IMR-90 (cell line): ENCODE measurements at regions not wholly inside any gene's neighbourhood (a gene's known extent, or its start where the extent isn't known, plus 50 kb on each side); places are given as distances from the start of the nearest gene placed in this dataset.

Experiments
- ATAC-seq: fragments of 200-7000 bp; cut with Tn5 transposase; 2 replicates; pipeline ENCODE4 v1.9.1; 2020; ENCODE audit warnings: low read depth, mild to moderate bottlenecking, moderate library complexity
- BruUV-seq: library from RNA; stranded (reverse); fragments of 400-500 nt; replicated peaks from 2 replicates; lab custom pipeline; 2021; lab: Mats Ljungman, UMichigan
- CTCF ChIA-PET: fragments of 300-600 bp; formaldehyde crosslinking; extraction: SDS; loops from one replicate; lab custom pipeline; 2021; ENCODE audit warnings: antibody characterized with exemption; lab: Yijun Ruan, JAX
- POLR2A ChIA-PET: fragments of 300-600 bp; sonication (Branson Sonifier 250); formaldehyde crosslinking; loops from one replicate; lab custom pipeline; 2022; ENCODE audit warnings: antibody characterized with exemption; ENCODE audit not compliant: unreplicated experiment; lab: Charles Lee
- DNase-seq: peaks from one replicate; pipeline ENCODE4 v3.0.0; 2013
- H2AFZ ChIP-seq: replicated peaks from 2 replicates; pipeline ENCODE3; 2013; ENCODE audit warnings: low read length, mild to moderate bottlenecking; ENCODE audit not compliant: poor library complexity
- H2AK5ac ChIP-seq: 2 replicates; pipeline ENCODE4 v1.6.1; 2013; ENCODE audit warnings: low read depth, low read length, inconsistent platforms
- H2AK9ac ChIP-seq: replicated peaks from 2 replicates; pipeline ENCODE3; 2013; ENCODE audit warnings: mild to moderate bottlenecking, low read depth, low read length, moderate library complexity; ENCODE audit not compliant: poor library complexity
- H2BK120ac ChIP-seq: 2 replicates; pipeline ENCODE4 v1.6.1; 2013; ENCODE audit warnings: low read depth, low read length, inconsistent platforms
- H2BK15ac ChIP-seq: 3 replicates; pipeline ENCODE4 v1.6.1; 2013; ENCODE audit warnings: low read depth, low read length, inconsistent platforms
- H2BK20ac ChIP-seq: 2 replicates; pipeline ENCODE4 v1.6.1; 2013; ENCODE audit warnings: low read depth, mild to moderate bottlenecking, inconsistent platforms, low read length, moderate library complexity
- H2BK5ac ChIP-seq: 2 replicates; pipeline ENCODE4 v1.6.1; 2013; ENCODE audit warnings: mild to moderate bottlenecking, low read depth, low read length, inconsistent platforms; ENCODE audit not compliant: poor library complexity, severe bottlenecking
- H3K14ac ChIP-seq: replicated peaks from 2 replicates; pipeline ENCODE4 v1.6.1; 2013; ENCODE audit warnings: low read depth, low read length, inconsistent platforms
- H3K18ac ChIP-seq: 2 replicates; pipeline ENCODE4 v1.6.1; 2013; ENCODE audit warnings: low read depth, low read length, control low read depth
- H3K23ac ChIP-seq: 2 replicates; pipeline ENCODE4 v1.6.1; 2013; ENCODE audit warnings: low read depth, low read length, inconsistent platforms
- H3K27ac ChIP-seq: 2 replicates; pipeline ENCODE4 v1.5.1; 2013; ENCODE audit warnings: mild to moderate bottlenecking, control low read depth, low read length; ENCODE audit not compliant: insufficient read depth
- H3K27me3 ChIP-seq: 2 replicates; pipeline ENCODE4 v1.6.1; 2013; ENCODE audit warnings: low read length; ENCODE audit not compliant: control insufficient read depth, insufficient read depth
- H3K36me3 ChIP-seq: 2 replicates; pipeline ENCODE4 v1.6.1; 2013; ENCODE audit warnings: low read length, mixed read lengths; ENCODE audit not compliant: control insufficient read depth, insufficient read depth
- H3K4ac ChIP-seq: 2 replicates; pipeline ENCODE4 v1.6.1; 2013; ENCODE audit warnings: low read depth, low read length, inconsistent platforms
- H3K4me1 ChIP-seq: 2 replicates; pipeline ENCODE4 v1.6.1; 2013; ENCODE audit warnings: low read length, mixed read lengths; ENCODE audit not compliant: control insufficient read depth, insufficient read depth
- H3K4me2 ChIP-seq: 2 replicates; pipeline ENCODE4 v1.6.1; 2013; ENCODE audit warnings: low read depth, mild to moderate bottlenecking, control low read depth, low read length, moderate library complexity
- H3K4me3 ChIP-seq: 2 replicates; pipeline ENCODE4 v1.5.1; 2013; ENCODE audit warnings: low read depth, mild to moderate bottlenecking, control low read depth, low read length, moderate library complexity; ENCODE audit not compliant: insufficient read depth
- H3K56ac ChIP-seq: 2 replicates; pipeline ENCODE4 v1.6.1; 2013; ENCODE audit warnings: low read length, inconsistent platforms; ENCODE audit not compliant: insufficient read depth; ENCODE audit errors: extremely low read depth
- H3K79me1 ChIP-seq, 2 experiments: 2 replicates each; pipeline ENCODE4 v1.6.1; 2013; ENCODE audit warnings: low read length in 2 of 2, inconsistent platforms in 1 of 2, low read depth in 1 of 2
- H3K9ac ChIP-seq: 2 replicates; pipeline ENCODE4 v1.6.1; 2013; ENCODE audit warnings: low read depth, low read length, control low read depth
- H3K9me1 ChIP-seq: 2 replicates; pipeline ENCODE4 v1.6.1; 2013; ENCODE audit warnings: low read length, inconsistent platforms; ENCODE audit not compliant: insufficient read depth
- H3K9me3 ChIP-seq: 2 replicates; pipeline ENCODE4 v1.6.1; 2013; ENCODE audit warnings: low read length; ENCODE audit not compliant: control insufficient read depth, insufficient read depth
- H4K20me1 ChIP-seq: 2 replicates; pipeline ENCODE4 v1.6.1; 2013; ENCODE audit warnings: low read length, inconsistent platforms; ENCODE audit not compliant: insufficient read depth
- H4K5ac ChIP-seq: 2 replicates; pipeline ENCODE4 v1.6.1; 2013; ENCODE audit warnings: mild to moderate bottlenecking, low read depth, low read length, control low read depth
- H4K8ac ChIP-seq, 2 experiments: 2 replicates each; pipeline ENCODE4 v1.6.1; 2013; ENCODE audit warnings: low read depth in 2 of 2, low read length in 2 of 2, control low read depth in 1 of 2, inconsistent platforms in 1 of 2
- H4K91ac ChIP-seq: 2 replicates; pipeline ENCODE4 v1.6.1; 2013; ENCODE audit warnings: low read depth, low read length, inconsistent platforms; ENCODE audit not compliant: insufficient read depth
- CEBPB ChIP-seq: IDR thresholded peaks from 2 replicates; pipeline ENCODE4 v1.6.1; 2012; ENCODE audit warnings: low read depth, low read length, improper control_type of control experiment
- FOS ChIP-seq: fragments of 150-350 bp; IDR thresholded peaks from 2 replicates; pipeline ENCODE4 v1.6.1; 2016; ENCODE audit warnings: low read depth, low read length
- MAFK ChIP-seq: IDR thresholded peaks from 2 replicates; pipeline ENCODE4 v1.6.1; 2012; ENCODE audit warnings: low read depth, low read length, improper control_type of control experiment
- MXI1 ChIP-seq: IDR thresholded peaks from 2 replicates; pipeline ENCODE4 v1.6.1; 2012; ENCODE audit warnings: low read depth, mild to moderate bottlenecking, low read length, moderate library complexity, borderline replicate concordance
- POLR2A ChIP-seq: IDR thresholded peaks from 2 replicates; pipeline ENCODE4 v1.6.1; 2012; ENCODE audit warnings: mild to moderate bottlenecking, low read depth, low read length
- RAD21 ChIP-seq: IDR thresholded peaks from 2 replicates; pipeline ENCODE4 v1.6.1; 2012; ENCODE audit warnings: low read length, improper control_type of control experiment
- USF2 ChIP-seq: fragments of 150-350 bp; IDR thresholded peaks from 2 replicates; pipeline ENCODE4 v1.6.1; 2017; ENCODE audit warnings: mild to moderate bottlenecking, antibody characterized with exemption, low read length, low read depth
- WGBS, 2 experiments: methylation state at CpG; one replicate each; pipeline versions ENCODE4 v1.1.5 to v1.1.7; 2013; ENCODE audit warnings: missing lambda C conversion rate in 2 of 2; ENCODE audit not compliant: insufficient read length in 1 of 2; ENCODE audit errors: extremely low coverage in 2 of 2; 5-methylcytosine and 5-hydroxymethylcytosine counted together
- dilution Hi-C: fragments of 300-500 bp; cut with HindIII; formaldehyde crosslinking; loops from one replicate; pipeline ENCODE4 v1.14.3; 2018; ENCODE audit warnings: low sequenced_read_pairs; ENCODE audit not compliant: unreplicated experiment
- in situ Hi-C: fragments of 300-500 bp; cut with MboI; formaldehyde crosslinking; loops from 3 replicates; pipeline ENCODE4 v1.14.3; 2019; ENCODE audit warnings: low sequenced_read_pairs, inconsistent platforms, mixed read lengths
- intact Hi-C: fragments of 100-400 bp; cut with micrococcal nuclease; formaldehyde crosslinking; loops from 2 replicates; pipeline ENCODE4 v1.10.0; 2022
- TF ChIP-seq, protein P1 (sequence below): conservative IDR thresholded peaks from 2 replicates; pipeline ENCODE4 v1.5.1; 2012; ENCODE audit warnings: mild to moderate bottlenecking, low read depth, low read length, improper control_type of control experiment

DNA sequence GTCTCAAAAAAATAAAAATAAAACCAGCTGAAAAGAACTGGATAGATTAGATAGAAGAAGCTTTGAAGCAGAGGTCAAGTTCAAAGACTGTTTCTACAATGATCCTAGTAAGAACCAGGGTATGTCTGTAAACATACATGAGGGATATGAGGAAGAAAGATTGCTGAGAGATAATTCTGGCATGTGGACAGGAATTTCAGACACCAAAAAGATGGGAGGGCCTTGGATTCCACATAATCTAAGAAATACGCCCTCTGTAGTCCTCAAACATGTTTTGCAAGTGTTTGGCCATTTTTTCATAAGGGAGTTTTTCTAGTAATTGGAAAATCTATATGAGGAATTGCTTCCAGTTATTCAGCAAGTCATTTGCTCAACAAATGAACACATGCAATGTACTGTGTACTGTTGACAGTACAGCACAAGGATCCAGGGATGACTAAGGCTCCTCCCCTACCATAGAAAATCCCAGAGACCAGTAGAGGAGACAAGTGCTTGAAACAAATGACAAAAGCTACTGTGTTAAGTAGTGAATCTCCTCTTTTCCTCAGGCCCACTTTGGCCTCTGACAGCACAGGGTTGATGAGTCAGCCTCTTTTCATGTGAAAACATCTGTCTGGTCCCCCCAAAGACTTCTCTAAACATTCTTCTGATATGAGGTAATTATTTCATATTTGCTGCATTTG is 795.9 kb downstream of the MAFB start:
- Histone ChIP-seq H4K91ac (no peak overlapping the region), H3K23ac (no peak overlapping the region), H3K4me3 (no peak overlapping the region), H3K4me2 (no peak overlapping the region), H2BK120ac (no peak overlapping the region), H3K27me3 (peaks cover 4% of the 10 kb centered on the region), H4K8ac (no peak overlapping the region), H4K20me1 (no peaks in the 10 kb centered on the region), H3K56ac (no peak overlapping the region), H2AK5ac (no peak overlapping the region), H2AFZ (no peak overlapping the region), H3K27ac (no peak overlapping the region), H2BK20ac (no peak overlapping the region), H2BK15ac (no peak overlapping the region), H3K9me3 (no peaks in the 10 kb centered on the region), H3K9ac (no peak overlapping the region), H3K18ac (no peak overlapping the region), H3K9me1 (no peaks in the 10 kb centered on the region), H3K79me1 (no peaks in the 10 kb centered on the region), H3K4ac (no peak overlapping the region), H3K14ac (0 out of 2 replicates have a peak overlapping the region, but pooled peaks have one; percentile 39), H3K36me3 (no peaks in the 10 kb centered on the region), H4K5ac (no peak overlapping the region), H2AK9ac (no peak overlapping the region), H3K4me1 (peaks cover 2% of the 10 kb centered on the region; the same call in 1 of the 2 replicates), H2BK5ac (no peak overlapping the region)
- in situ Hi-C loops (loop anchor here (25.0 kb wide), 1 partner anchor 794 kb away; the partner anchor contains the start of gene MAFB), intact Hi-C loops (no loop called here), dilution Hi-C loops (no loop called here)
- WGBS, 2 experiments = no CpG with 5 or more reads among the region's 1 CpG
- BruUV-seq = no TSS peak
- DNase-seq (peak; percentile 91), ATAC-seq (peak; percentile 77)
- TF ChIP-seq MAFK (peak; percentile 49; the same call in 1 of the 2 replicates), FOS (no peak), USF2 (no peak), RAD21 (no peak), MXI1 (peak; percentile 59; the same call in 1 of the 2 replicates), POLR2A (no peak), CEBPB (0 out of 2 replicates have a peak, but pooled peaks have one; percentile 5)
- TF ChIP-seq, protein P1, sequence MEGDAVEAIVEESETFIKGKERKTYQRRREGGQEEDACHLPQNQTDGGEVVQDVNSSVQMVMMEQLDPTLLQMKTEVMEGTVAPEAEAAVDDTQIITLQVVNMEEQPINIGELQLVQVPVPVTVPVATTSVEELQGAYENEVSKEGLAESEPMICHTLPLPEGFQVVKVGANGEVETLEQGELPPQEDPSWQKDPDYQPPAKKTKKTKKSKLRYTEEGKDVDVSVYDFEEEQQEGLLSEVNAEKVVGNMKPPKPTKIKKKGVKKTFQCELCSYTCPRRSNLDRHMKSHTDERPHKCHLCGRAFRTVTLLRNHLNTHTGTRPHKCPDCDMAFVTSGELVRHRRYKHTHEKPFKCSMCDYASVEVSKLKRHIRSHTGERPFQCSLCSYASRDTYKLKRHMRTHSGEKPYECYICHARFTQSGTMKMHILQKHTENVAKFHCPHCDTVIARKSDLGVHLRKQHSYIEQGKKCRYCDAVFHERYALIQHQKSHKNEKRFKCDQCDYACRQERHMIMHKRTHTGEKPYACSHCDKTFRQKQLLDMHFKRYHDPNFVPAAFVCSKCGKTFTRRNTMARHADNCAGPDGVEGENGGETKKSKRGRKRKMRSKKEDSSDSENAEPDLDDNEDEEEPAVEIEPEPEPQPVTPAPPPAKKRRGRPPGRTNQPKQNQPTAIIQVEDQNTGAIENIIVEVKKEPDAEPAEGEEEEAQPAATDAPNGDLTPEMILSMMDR = peak; percentile 32; the same call in 1 of the 2 replicates
- CTCF ChIA-PET = interaction anchor here (0.7 kb wide), 1 partner anchor 10 kb away, joined by 4 read pairs; no protein-coding TSS in a partner anchor
- POLR2A ChIA-PET = interaction anchor here (0.6 kb wide), 1 partner anchor 355 kb away, joined by 3 read pairs; no protein-coding TSS in a partner anchor
